Hepatocyte (in vitro differentiated cells): ENCODE measurements at regions not wholly inside any gene's neighbourhood (a gene's known extent, or its start where the extent isn't known, plus 50 kb on each side); places are given as distances from the start of the nearest gene placed in this dataset.

Source experiments
- DNase-seq: peaks from one replicate; pipeline ENCODE4 v3.0.0-alpha.2; 2016; ENCODE audit warnings: low spot score
- H2AFZ ChIP-seq: fragments of 200-600 bp; sonication (generic); 2 replicates; pipeline ENCODE4 v1.6.0; 2016; ENCODE audit warnings: antibody characterized with exemption, mild to moderate bottlenecking
- H3K27ac ChIP-seq: fragments of 200-600 bp; sonication (generic); 2 replicates; pipeline ENCODE4 v1.5.1; 2016; ENCODE audit warnings: mild to moderate bottlenecking
- H3K27me3 ChIP-seq: fragments of 200-600 bp; sonication (generic); 2 replicates; pipeline ENCODE4 v1.6.1; 2016
- H3K36me3 ChIP-seq: fragments of 200-600 bp; sonication (generic); replicated peaks from 2 replicates; pipeline ENCODE4 v1.5.1; 2016; ENCODE audit warnings: low read depth; ENCODE audit not compliant: insufficient read depth
- H3K4me1 ChIP-seq: fragments of 200-600 bp; sonication (generic); 2 replicates; pipeline ENCODE4 v1.5.1; 2016; ENCODE audit warnings: mild to moderate bottlenecking, moderate library complexity; ENCODE audit not compliant: insufficient read depth
- H3K4me2 ChIP-seq: fragments of 200-600 bp; sonication (generic); 2 replicates; pipeline ENCODE4 v1.6.0; 2016
- H3K4me3 ChIP-seq: fragments of 200-600 bp; sonication (generic); 2 replicates; pipeline ENCODE4 v1.5.1; 2016; ENCODE audit warnings: mild to moderate bottlenecking
- H3K79me2 ChIP-seq: fragments of 200-600 bp; sonication (generic); 2 replicates; pipeline ENCODE4 v1.6.0; 2017; ENCODE audit warnings: mild to moderate bottlenecking
- H3K9me2 ChIP-seq: fragments of 200-600 bp; sonication (generic); replicated peaks from 2 replicates; pipeline ENCODE4 v1.6.0; 2017; ENCODE audit warnings: mild to moderate bottlenecking; ENCODE audit not compliant: insufficient read depth
- H3K9me3 ChIP-seq: fragments of 200-600 bp; sonication (generic); 2 replicates; pipeline ENCODE4 v1.5.1; 2016; ENCODE audit warnings: low read depth, mild to moderate bottlenecking
- H4K20me1 ChIP-seq: fragments of 200-600 bp; sonication (generic); 2 replicates; pipeline ENCODE4 v1.6.0; 2016; ENCODE audit warnings: mild to moderate bottlenecking; ENCODE audit not compliant: insufficient read depth, poor library complexity, severe bottlenecking
- EZH2 ChIP-seq: fragments of 200-600 bp; sonication (generic); IDR thresholded peaks from 2 replicates; pipeline ENCODE4 v1.6.1; 2016; ENCODE audit warnings: antibody characterized with exemption, mild to moderate bottlenecking, borderline replicate concordance
- EZH2phosphoT487 ChIP-seq: fragments of 200-600 bp; sonication (generic); IDR thresholded peaks from one replicate; pipeline ENCODE4 v1.6.1; 2018; ENCODE audit warnings: antibody characterized with exemption, mild to moderate bottlenecking, low read depth, moderate library complexity; ENCODE audit not compliant: unreplicated experiment, severe bottlenecking
- WGBS: methylation state at CpG from one replicate; pipeline ENCODE4 v1.1.6; 2016; ENCODE audit warnings: low lambda C conversion rate; ENCODE audit errors: missing lambda C conversion rate; 5-methylcytosine and 5-hydroxymethylcytosine counted together
- TF ChIP-seq, protein P1 (sequence below): fragments of 200-600 bp; sonication (generic); IDR thresholded peaks from 2 replicates; pipeline ENCODE4 v1.5.1; 2016; ENCODE audit warnings: antibody characterized with exemption, mild to moderate bottlenecking; ENCODE audit not compliant: poor library complexity

DNA sequence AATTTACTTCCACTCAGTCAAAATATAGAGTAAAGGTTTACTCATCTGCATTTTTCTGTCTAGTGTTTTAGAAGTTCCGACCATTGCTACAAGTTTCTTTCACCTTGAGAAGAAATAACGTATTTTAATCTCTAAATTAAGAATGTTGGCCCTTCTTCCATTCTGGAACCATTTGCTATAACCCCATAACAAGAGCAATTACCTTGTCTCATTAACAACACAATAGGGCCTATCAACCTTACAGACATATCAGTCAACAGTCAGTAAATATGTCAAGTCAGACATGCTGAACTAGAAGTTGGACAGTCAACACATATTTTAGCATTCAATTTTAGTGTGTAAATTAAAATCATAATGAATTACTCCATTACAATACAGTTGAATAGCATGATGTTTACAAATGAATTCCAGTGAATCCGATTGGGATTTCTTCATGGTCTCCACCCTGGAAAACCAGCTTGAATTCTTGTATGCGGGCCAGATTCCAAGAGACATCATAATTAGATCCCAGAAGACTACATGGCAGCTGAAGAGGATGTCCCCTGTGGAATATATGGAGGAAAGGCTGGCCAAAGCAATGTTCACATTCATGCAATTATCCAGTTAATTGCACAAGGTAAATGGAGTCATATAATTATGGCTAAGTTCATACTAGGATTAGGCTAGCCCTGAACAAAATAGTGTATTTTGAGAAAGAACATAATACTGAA, 196.2 kb upstream of the TARS1 start:
- Histone ChIP-seq H3K4me1 (peaks cover under 1% of the 10 kb centered on the region), H3K4me3 (no peak overlapping the region), H3K4me2 (no peak overlapping the region), H3K27ac (no peak overlapping the region), H3K9me2 (no peaks in the 10 kb centered on the region), H2AFZ (no peak overlapping the region), H3K79me2 (no peaks in the 10 kb centered on the region), H3K9me3 (no peaks in the 10 kb centered on the region), H4K20me1 (no peaks in the 10 kb centered on the region), H3K36me3 (no peaks in the 10 kb centered on the region), H3K27me3 (no peaks in the 10 kb centered on the region)
- DNase-seq: no peak
- WGBS: 90% methylated on average over 4 of the region's 4 CpGs
- TF ChIP-seq EZH2phosphoT487 (no peak), EZH2 (no peak)
- TF ChIP-seq, protein P1, sequence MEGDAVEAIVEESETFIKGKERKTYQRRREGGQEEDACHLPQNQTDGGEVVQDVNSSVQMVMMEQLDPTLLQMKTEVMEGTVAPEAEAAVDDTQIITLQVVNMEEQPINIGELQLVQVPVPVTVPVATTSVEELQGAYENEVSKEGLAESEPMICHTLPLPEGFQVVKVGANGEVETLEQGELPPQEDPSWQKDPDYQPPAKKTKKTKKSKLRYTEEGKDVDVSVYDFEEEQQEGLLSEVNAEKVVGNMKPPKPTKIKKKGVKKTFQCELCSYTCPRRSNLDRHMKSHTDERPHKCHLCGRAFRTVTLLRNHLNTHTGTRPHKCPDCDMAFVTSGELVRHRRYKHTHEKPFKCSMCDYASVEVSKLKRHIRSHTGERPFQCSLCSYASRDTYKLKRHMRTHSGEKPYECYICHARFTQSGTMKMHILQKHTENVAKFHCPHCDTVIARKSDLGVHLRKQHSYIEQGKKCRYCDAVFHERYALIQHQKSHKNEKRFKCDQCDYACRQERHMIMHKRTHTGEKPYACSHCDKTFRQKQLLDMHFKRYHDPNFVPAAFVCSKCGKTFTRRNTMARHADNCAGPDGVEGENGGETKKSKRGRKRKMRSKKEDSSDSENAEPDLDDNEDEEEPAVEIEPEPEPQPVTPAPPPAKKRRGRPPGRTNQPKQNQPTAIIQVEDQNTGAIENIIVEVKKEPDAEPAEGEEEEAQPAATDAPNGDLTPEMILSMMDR: no peak

DNA sequence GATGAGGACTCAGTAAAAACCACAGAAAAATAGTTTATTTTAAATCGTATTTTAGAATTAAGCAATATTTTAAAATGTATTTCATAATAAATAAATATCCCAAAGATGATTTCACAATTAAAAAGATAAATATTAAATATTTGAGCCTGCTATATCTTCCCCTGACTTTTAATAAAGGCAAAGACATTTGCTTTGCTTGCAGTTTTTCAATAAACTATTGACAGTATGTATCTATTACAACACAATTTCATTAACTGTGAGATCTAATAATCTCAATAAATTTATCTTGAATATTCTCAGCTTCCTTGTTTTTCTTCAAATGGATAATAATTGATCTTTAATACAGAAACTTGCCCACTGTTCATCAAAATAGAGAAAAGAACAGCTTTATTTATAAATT, 186.2 kb upstream of the TARS1 start:
- TF ChIP-seq EZH2: no peak
- TF ChIP-seq, protein P1: no peak
- TF ChIP-seq EZH2phosphoT487: no peak
- Histone ChIP-seq H3K79me2 (no peaks in the 10 kb centered on the region), H3K4me1 (no peaks in the 10 kb centered on the region), H3K27me3 (no peaks in the 10 kb centered on the region), H3K9me3 (no peaks in the 10 kb centered on the region), H2AFZ (no peak overlapping the region), H3K9me2 (no peaks in the 10 kb centered on the region), H3K4me2 (no peak overlapping the region), H3K4me3 (no peak overlapping the region), H3K36me3 (no peaks in the 10 kb centered on the region), H3K27ac (no peak overlapping the region), H4K20me1 (no peaks in the 10 kb centered on the region)
- no peak for DNase-seq
- WGBS: 100% methylated on average over 1 of the region's 1 CpG

DNA sequence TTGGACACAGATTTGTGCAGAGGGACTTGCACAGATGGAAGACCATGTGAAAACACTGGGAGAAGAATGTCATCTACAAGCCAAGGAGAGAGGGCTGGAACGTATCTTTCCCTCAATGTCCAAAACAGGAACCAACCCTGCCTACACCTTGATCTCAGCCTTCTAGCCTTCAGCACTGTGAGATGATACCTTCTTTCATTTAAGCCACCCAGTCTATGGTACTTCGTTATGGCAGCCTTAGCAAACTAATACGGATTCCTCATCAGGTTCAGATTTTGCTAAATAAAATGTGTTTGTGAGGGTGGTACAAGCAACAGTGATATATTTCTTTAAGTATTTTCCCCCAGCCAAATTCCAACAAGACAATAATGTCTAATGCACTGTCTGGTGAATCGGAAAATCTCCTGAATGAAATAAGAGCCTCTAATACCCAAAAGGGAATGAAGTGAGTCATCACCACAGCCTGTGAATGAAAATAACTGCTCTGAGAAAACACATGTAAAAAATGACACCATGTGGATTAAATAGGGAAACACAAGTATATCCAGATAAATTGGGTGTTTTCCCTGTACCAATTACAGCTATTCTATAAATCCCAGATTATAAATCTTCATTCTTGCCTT, 182.8 kb upstream of the TARS1 start:
- H3K4me1 ChIP-seq: no peaks in the 10 kb centered on the region
- TF ChIP-seq EZH2phosphoT487 (no peak), EZH2 (no peak)
- TF ChIP-seq, protein P1: no peak
- H3K9me2 ChIP-seq: no peaks in the 10 kb centered on the region
- no peak overlapping the region for H3K27ac ChIP-seq
- H3K4me3 ChIP-seq: no peak overlapping the region
- no peak overlapping the region for H2AFZ ChIP-seq
- H3K27me3 ChIP-seq: no peaks in the 10 kb centered on the region
- H3K79me2 ChIP-seq: no peaks in the 10 kb centered on the region
- H3K9me3 ChIP-seq: no peaks in the 10 kb centered on the region
- no peak overlapping the region for H3K4me2 ChIP-seq
- no peaks in the 10 kb centered on the region for H4K20me1 ChIP-seq
- H3K36me3 ChIP-seq: no peaks in the 10 kb centered on the region
- no peak for DNase-seq
- 87% methylated on average over 4 of the region's 4 CpGs for WGBS
